C4-2B (cell line): ENCODE measurements at regions not wholly inside any gene's neighbourhood (a gene's known extent, or its start where the extent isn't known, plus 50 kb on each side); places are given as distances from the start of the nearest gene placed in this dataset.

Experiments used
- H3K27ac ChIP-seq: fragments of 450-650 bp; 2 replicates; pipeline ENCODE4 v1.5.1; 2017
- CTCF ChIP-seq: fragments of 450-650 bp; conservative IDR thresholded peaks from 2 replicates; pipeline ENCODE4 v1.5.1; 2017; ENCODE audit warnings: mild to moderate bottlenecking
- ZFX ChIP-seq: fragments of 450-650 bp; IDR thresholded peaks from 2 replicates; pipeline ENCODE4 v1.6.1; 2017

GRCh38 chr18:75757951-75758350, 330.4 kb upstream of the SMIM21 start:
- no peak overlapping the region for H3K27ac ChIP-seq
- TF ChIP-seq CTCF, result no peak
- no peak for TF ChIP-seq ZFX

GRCh38 chr18:75754433-75754832, 326.9 kb upstream of the SMIM21 start:
- TF ChIP-seq CTCF (no peak), ZFX (no peak)
- H3K27ac ChIP-seq, result no peak overlapping the region

DNA sequence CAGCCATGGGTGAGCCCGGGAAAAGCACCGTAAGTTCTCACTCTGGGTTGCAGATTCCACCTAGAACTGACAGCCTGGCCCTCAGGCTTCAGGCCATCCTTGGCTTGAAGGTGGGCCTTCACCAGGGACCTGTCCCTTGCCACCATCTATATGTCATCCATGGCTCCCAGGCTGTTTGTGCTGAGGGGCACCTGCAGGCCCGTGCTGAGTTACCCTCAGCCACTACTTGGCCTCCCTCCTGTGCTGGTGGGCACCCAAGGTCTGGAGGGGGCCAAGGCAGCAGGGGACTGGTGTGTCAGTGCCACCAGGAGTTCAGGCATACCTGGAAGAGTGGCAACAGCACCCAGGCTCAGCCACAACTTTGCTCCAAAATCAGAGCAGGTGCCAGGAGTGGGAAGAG, 326.2 kb upstream of the SMIM21 start:
- TF ChIP-seq ZFX (no peak), CTCF (no peak)
- no peak overlapping the region for H3K27ac ChIP-seq

GRCh38 chr18:75752740-75753263, 325.3 kb upstream of the SMIM21 start:
- TF ChIP-seq CTCF, result no peak
- TF ChIP-seq ZFX, result no peak
- no peak overlapping the region for H3K27ac ChIP-seq

DNA sequence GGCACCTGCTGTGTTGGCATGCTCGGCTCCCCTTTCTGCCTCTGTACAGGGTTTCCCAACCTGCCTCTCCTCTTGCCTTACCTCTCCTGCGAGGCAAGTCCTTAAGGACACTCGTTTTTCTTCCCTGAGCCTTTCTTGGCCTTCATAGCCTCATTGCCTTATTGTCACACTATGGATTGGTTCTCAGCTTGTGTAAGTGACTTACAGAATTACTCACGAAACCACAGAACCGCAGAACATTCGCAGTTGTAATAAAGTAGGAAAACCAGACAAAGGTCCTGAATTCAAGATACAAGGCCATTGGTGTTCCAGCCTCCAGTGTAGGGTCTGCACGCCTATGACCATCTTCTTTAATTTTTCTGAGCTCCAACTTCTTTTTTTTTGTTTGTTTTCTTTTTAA, 317.6 kb upstream of the SMIM21 start:
- no peak for TF ChIP-seq CTCF
- no peak overlapping the region for H3K27ac ChIP-seq

DNA sequence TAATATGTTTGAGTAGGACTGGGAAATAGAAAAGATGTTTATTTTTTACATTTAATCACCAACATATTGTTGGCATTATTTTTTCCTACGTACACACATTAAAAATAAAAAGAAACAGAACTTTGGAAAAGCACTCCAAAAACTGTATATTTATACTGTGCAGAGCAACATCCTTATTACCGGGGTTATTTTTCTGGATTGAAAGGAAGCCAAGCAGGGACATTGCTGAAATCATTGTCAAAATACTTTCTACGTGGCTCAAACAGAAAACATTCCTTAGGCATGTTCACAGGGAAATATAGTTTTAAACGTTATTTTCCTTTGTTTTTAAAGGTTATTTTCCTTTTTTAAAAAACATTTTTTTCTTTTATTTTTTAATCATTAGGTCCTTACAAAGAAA, 315.0 kb upstream of the SMIM21 start:
- TF ChIP-seq CTCF (no peak), ZFX (no peak)
- H3K27ac ChIP-seq, result no peak overlapping the region

DNA sequence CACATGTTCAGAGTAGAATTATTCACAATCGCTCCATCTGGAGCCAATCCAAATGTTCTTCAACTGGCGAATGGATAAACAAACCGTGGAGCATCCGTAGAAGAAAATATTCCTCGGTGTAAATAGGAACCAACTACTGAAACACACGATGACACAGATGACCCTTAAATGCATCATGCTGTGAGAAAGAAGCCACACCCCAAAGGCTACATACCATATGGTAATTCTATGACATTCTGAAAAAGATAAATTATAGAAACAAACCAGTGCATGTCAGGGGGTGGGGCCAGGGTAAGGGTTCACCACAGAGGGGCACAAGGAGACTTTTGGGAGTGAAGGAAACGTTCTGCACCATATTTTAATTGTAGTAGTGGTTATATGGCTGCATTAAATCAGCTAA, 312.2 kb upstream of the SMIM21 start:
- H3K27ac ChIP-seq, result no peak overlapping the region
- TF ChIP-seq CTCF (no peak), ZFX (no peak)
